Thymus (tissue), 11 donors: ENCODE measurements at regions not wholly inside any gene's neighbourhood (a gene's known extent, or its start where the extent isn't known, plus 50 kb on each side); places are given as distances from the start of the nearest gene placed in this dataset.

Source experiments
- DNase-seq, 9 donors: peaks; one replicate each; pipeline ENCODE4 v3.0.0-alpha.2; 2013; ENCODE audit warnings: low spot score in 9 of 9, low read depth in 6 of 9, missing footprints in 1 of 9
- H3K27ac ChIP-seq, 2 donors: one replicate each; pipeline ENCODE4 v1.5.1; 2013; ENCODE audit warnings: control low read depth in 1 of 2, low read depth in 1 of 2, low read length in 1 of 2, mild to moderate bottlenecking in 1 of 2, moderate library complexity in 1 of 2
- H3K27me3 ChIP-seq, 2 donors: one replicate each; pipeline ENCODE4 v1.5.1; 2013; ENCODE audit warnings: low read length in 1 of 2; ENCODE audit not compliant: control insufficient read depth in 2 of 2, insufficient read depth in 1 of 2
- H3K36me3 ChIP-seq, 2 donors: one replicate each; pipeline ENCODE4 v1.5.1; 2013; ENCODE audit warnings: low read length in 1 of 2, mild to moderate bottlenecking in 1 of 2, moderate library complexity in 1 of 2; ENCODE audit not compliant: control insufficient read depth in 2 of 2, insufficient read depth in 2 of 2
- H3K4me1 ChIP-seq, 2 donors: one replicate each; pipeline ENCODE4 v1.5.1; 2013; ENCODE audit warnings: low read length in 2 of 2; ENCODE audit not compliant: control insufficient read depth in 2 of 2, insufficient read depth in 2 of 2
- H3K4me3 ChIP-seq, 2 donors: one replicate each; pipeline ENCODE4 v1.5.1; 2013; ENCODE audit warnings: low read length in 2 of 2, control low read depth in 1 of 2, mild to moderate bottlenecking in 1 of 2
- H3K9me3 ChIP-seq, 2 donors: one replicate each; pipeline ENCODE4 v1.5.1; 2013; ENCODE audit warnings: low read length in 1 of 2, mild to moderate bottlenecking in 1 of 2; ENCODE audit not compliant: control insufficient read depth in 2 of 2, insufficient read depth in 1 of 2
- WGBS: extraction: QIAGEN DNeasy Blood & Tissue Kit; methylation state at CpG from one replicate; pipeline ENCODE4 v1.1.7; 2013; 5-methylcytosine and 5-hydroxymethylcytosine counted together
- donor health status: healthy.

GRCh38 chr2:138293045-138293444, 208.5 kb upstream of the SPOPL start:
- no peaks in the 10 kb centered on the region for H3K4me1 ChIP-seq
- H3K27ac ChIP-seq, result no peak overlapping the region
- no peak for DNase-seq
- H3K36me3 ChIP-seq, result no peaks in the 10 kb centered on the region
- no peaks in the 10 kb centered on the region for H3K27me3 ChIP-seq
- H3K9me3 ChIP-seq, result peaks cover 0 to 3% of the 10 kb centered on the region in 2 donors
- H3K4me3 ChIP-seq, result no peak overlapping the region
- WGBS, result 92% methylated on average over 3 of the region's 3 CpGs

- peaks cover 0 to 2% of the 10 kb centered on the region in 2 donors for H3K9me3 ChIP-seq
- H3K36me3 ChIP-seq, result no peaks in the 10 kb centered on the region
- DNase-seq, result no peak
- no peaks in the 10 kb centered on the region for H3K4me1 ChIP-seq
- no peak overlapping the region for H3K4me3 ChIP-seq
- no peak overlapping the region for H3K27ac ChIP-seq
- no peaks in the 10 kb centered on the region for H3K27me3 ChIP-seq
Measured at GRCh38 chr2:138293549-138293948, 208.0 kb upstream of the SPOPL start.

GRCh38 chr2:138294451-138294850, 207.1 kb upstream of the SPOPL start:
- no peaks in the 10 kb centered on the region for H3K4me1 ChIP-seq
- no peaks in the 10 kb centered on the region for H3K27me3 ChIP-seq
- H3K36me3 ChIP-seq, result no peaks in the 10 kb centered on the region
- 93% methylated on average over 4 of the region's 4 CpGs for WGBS
- H3K9me3 ChIP-seq, result no peaks in the 10 kb centered on the region
- no peak for DNase-seq
- no peak overlapping the region for H3K4me3 ChIP-seq
- H3K27ac ChIP-seq, result no peak overlapping the region

- Histone ChIP-seq H3K27ac (no peak overlapping the region), H3K4me3 (no peak overlapping the region), H3K27me3 (no peaks in the 10 kb centered on the region), H3K36me3 (no peaks in the 10 kb centered on the region), H3K9me3 (no peaks in the 10 kb centered on the region), H3K4me1 (no peaks in the 10 kb centered on the region)
- DNase-seq, result no peak
Measured at GRCh38 chr2:138296365-138296764, 205.2 kb upstream of the SPOPL start.

- Histone ChIP-seq H3K36me3 (no peaks in the 10 kb centered on the region), H3K4me1 (no peaks in the 10 kb centered on the region), H3K4me3 (no peak overlapping the region), H3K9me3 (no peaks in the 10 kb centered on the region), H3K27ac (no peak overlapping the region), H3K27me3 (no peaks in the 10 kb centered on the region)
- 97% methylated on average over 11 of the region's 11 CpGs for WGBS
- no peak for DNase-seq
Measured at GRCh38 chr2:138298120-138298814, 203.3 kb upstream of the SPOPL start.

- H3K9me3 ChIP-seq, result no peaks in the 10 kb centered on the region
- no peaks in the 10 kb centered on the region for H3K4me1 ChIP-seq
- no peaks in the 10 kb centered on the region for H3K27me3 ChIP-seq
- no peak overlapping the region for H3K27ac ChIP-seq
- H3K4me3 ChIP-seq, result no peak overlapping the region
- H3K36me3 ChIP-seq, result no peaks in the 10 kb centered on the region
- WGBS, result 96% methylated on average over 3 of the region's 3 CpGs
- no peak for DNase-seq
Measured at GRCh38 chr2:138298900-138299299, 202.7 kb upstream of the SPOPL start.

- H3K4me3 ChIP-seq, result no peak overlapping the region
- H3K27ac ChIP-seq, result no peak overlapping the region
- no peak for DNase-seq
- no peaks in the 10 kb centered on the region for H3K4me1 ChIP-seq
- 90% methylated on average over 3 of the region's 3 CpGs for WGBS
- H3K9me3 ChIP-seq, result no peaks in the 10 kb centered on the region
- no peaks in the 10 kb centered on the region for H3K27me3 ChIP-seq
- H3K36me3 ChIP-seq, result no peaks in the 10 kb centered on the region
Measured at GRCh38 chr2:138306626-138307025, 194.9 kb upstream of the SPOPL start.

- H3K4me3 ChIP-seq, result no peak overlapping the region
- 79% methylated on average over 1 of the region's 1 CpG for WGBS
Measured at GRCh38 chr2:138307099-138307498, 194.5 kb upstream of the SPOPL start.

GRCh38 chr2:138309760-138310159, 191.8 kb upstream of the SPOPL start:
- WGBS, result 94% methylated on average over 2 of the region's 2 CpGs

More at GRCh38 chr2:138307099-138307498, 194.5 kb upstream of the SPOPL start:
- DNase-seq, result no peak
- no peaks in the 10 kb centered on the region for H3K4me1 ChIP-seq
- H3K9me3 ChIP-seq, result no peaks in the 10 kb centered on the region
- H3K27me3 ChIP-seq, result no peaks in the 10 kb centered on the region
- H3K36me3 ChIP-seq, result no peaks in the 10 kb centered on the region
- no peak overlapping the region for H3K27ac ChIP-seq

More at GRCh38 chr2:138309760-138310159, 191.8 kb upstream of the SPOPL start:
- no peak overlapping the region for H3K27ac ChIP-seq
- no peaks in the 10 kb centered on the region for H3K36me3 ChIP-seq
- no peaks in the 10 kb centered on the region for H3K4me1 ChIP-seq
- no peaks in the 10 kb centered on the region for H3K9me3 ChIP-seq
- no peak overlapping the region for H3K4me3 ChIP-seq
- no peaks in the 10 kb centered on the region for H3K27me3 ChIP-seq
- DNase-seq, result no peak
